ENCODE measurements at regions not wholly inside any gene's neighbourhood (a gene's known extent, or its start where the extent isn't known, plus 50 kb on each side); places are given as distances from the start of the nearest gene placed in this dataset.
A peak's percentile ranks its signal among the peaks of the same experiment; 100 is the strongest.

DNA sequence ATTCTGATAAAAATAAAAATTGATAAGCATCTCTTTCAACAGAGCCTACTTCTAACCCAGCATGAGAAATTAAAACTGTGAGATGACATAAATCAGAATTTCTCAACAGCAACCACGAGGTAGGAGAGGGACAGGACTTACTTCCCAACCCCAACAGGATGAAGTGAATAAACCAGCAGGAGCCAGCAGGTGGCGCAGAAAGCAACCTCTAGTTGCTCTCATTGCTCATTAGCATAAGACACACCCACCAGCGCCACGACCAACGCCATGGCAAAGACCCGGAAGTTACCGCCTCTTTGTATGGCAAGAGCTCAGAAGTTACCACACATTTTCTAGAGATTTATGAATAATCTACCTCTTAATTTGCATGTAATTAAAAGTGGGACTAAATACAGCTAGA is 189.4 kb upstream of the CDH8 start:
- Histone ChIP-seq H3K4me3 (ENCODE audit: low read depth, low read length) (no peak overlapping the region), H3K27me3 (ENCODE audit: control insufficient read depth, insufficient read depth, low read length) (no peaks in the 10 kb centered on the region), H3K36me3 (ENCODE audit: control insufficient read depth, insufficient read depth, low read length) (no peaks in the 10 kb centered on the region)
- DNase-seq (ENCODE audit: low read depth) (peak; percentile 77), FAIRE-seq (peak; percentile 50)
- TF ChIP-seq, protein P1, sequence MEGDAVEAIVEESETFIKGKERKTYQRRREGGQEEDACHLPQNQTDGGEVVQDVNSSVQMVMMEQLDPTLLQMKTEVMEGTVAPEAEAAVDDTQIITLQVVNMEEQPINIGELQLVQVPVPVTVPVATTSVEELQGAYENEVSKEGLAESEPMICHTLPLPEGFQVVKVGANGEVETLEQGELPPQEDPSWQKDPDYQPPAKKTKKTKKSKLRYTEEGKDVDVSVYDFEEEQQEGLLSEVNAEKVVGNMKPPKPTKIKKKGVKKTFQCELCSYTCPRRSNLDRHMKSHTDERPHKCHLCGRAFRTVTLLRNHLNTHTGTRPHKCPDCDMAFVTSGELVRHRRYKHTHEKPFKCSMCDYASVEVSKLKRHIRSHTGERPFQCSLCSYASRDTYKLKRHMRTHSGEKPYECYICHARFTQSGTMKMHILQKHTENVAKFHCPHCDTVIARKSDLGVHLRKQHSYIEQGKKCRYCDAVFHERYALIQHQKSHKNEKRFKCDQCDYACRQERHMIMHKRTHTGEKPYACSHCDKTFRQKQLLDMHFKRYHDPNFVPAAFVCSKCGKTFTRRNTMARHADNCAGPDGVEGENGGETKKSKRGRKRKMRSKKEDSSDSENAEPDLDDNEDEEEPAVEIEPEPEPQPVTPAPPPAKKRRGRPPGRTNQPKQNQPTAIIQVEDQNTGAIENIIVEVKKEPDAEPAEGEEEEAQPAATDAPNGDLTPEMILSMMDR (IDR thresholded peaks at IDR 0.05; ENCODE audit: insufficient read depth, low read length, severe bottlenecking) = peak; percentile 64

DNA sequence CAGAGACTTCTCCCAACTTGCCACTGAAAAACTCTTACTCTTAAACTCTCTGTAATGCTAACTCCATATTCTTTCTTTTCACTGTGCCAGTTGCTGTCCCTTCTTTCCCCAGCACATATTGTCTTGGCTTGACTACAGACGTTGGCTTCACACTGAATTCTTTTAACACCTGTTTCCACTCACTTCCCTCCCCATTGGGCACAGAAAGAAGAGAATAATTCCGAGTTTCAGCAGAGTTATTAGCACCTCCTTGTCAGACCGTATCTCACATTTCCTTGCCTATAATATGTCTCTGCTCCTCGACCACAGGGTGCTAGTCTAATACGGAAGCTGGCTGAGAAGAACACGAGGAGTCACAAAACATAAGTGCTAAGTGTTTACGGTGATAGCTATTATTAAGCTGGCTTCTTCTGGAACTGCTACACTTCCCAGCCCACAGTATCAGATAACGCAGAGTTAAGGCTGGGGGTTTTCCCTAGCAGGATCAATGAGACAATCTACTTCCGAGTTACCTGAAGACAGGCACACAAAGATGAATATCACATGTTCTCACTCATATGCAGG is 188.5 kb upstream of the CDH8 start:
- TF ChIP-seq, protein P1 (IDR thresholded peaks at IDR 0.05; ENCODE audit: insufficient read depth, low read length, severe bottlenecking) = no peak
- H3K4me3 ChIP-seq (ENCODE audit: low read depth, low read length) = no peak overlapping the region
- H3K36me3 ChIP-seq (ENCODE audit: control insufficient read depth, insufficient read depth, low read length) = no peaks in the 10 kb centered on the region
- no peak for FAIRE-seq
- DNase-seq (ENCODE audit: low read depth) = no peak
- no peaks in the 10 kb centered on the region for H3K27me3 ChIP-seq (ENCODE audit: control insufficient read depth, insufficient read depth, low read length)

DNA sequence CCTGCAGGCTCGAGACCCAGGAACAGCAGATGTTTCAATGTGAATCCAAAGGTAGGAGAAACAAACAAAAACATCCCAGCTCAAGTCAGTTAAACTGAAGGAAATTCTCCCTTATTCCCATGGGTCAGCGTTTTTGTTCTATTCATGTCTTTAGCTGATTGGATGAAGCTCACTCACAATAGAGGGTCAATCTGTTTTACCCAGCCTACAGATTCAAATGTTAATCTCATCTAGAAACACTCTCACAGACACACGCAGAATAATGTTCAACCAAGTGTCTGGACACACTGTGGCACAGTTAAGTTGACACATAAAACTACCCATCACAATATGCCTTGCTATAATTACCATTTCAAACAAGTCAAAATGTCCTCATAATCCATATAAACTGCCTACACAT is 180.6 kb upstream of the CDH8 start:
- FAIRE-seq = no peak
- no peaks in the 10 kb centered on the region for H3K36me3 ChIP-seq (ENCODE audit: control insufficient read depth, insufficient read depth, low read length)
- DNase-seq (ENCODE audit: low read depth) = no peak
- TF ChIP-seq, protein P1 (IDR thresholded peaks at IDR 0.05; ENCODE audit: insufficient read depth, low read length, severe bottlenecking) = no peak
- H3K4me3 ChIP-seq (ENCODE audit: low read depth, low read length) = no peak overlapping the region
- H3K27me3 ChIP-seq (ENCODE audit: control insufficient read depth, insufficient read depth, low read length) = no peaks in the 10 kb centered on the region

DNA sequence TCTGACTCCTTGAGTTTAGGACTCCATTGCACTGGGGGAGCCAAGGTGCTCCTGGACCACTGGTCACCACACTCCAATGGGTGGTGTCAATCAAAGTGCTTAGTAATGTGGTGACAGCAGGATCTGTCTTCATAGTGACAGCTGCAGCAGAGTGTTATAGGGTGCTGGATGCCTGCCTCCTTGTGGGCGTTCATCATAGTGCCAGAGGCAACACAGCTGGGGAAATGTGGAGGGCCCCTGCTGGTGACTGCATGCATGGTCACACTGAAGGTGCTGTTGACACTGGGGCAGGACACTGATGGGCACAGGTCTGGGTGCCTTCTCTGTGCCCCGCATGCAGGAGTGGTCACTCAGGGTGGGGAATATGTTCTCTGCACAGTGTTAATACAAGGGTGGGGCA is 177.5 kb upstream of the CDH8 start:
- H3K27me3 ChIP-seq (ENCODE audit: control insufficient read depth, insufficient read depth, low read length) = no peaks in the 10 kb centered on the region
- no peaks in the 10 kb centered on the region for H3K36me3 ChIP-seq (ENCODE audit: control insufficient read depth, insufficient read depth, low read length)
- no peak for DNase-seq (ENCODE audit: low read depth)
- TF ChIP-seq, protein P1 (IDR thresholded peaks at IDR 0.05; ENCODE audit: insufficient read depth, low read length, severe bottlenecking) = no peak
- FAIRE-seq = no peak
- no peak overlapping the region for H3K4me3 ChIP-seq (ENCODE audit: low read depth, low read length)

DNA sequence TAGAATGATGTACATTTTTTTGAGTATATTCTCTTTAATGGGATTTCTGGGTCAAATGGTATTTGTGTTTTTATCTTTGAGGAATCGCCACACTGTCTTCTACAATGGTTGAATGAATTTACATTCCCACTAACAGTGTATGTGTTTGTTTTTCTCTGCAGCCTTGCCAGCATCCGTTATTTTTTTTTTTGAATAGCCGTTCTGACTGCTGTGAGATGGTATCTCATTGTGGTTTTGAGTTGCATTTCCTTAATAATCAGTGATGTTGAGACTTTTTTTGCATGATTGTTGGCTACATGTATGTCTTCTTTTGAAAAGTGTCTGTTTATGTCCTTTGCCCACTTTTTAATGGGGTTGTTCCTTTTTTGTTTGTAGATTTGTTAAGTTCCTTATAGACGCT is 172.7 kb upstream of the CDH8 start:
- no peaks in the 10 kb centered on the region for H3K27me3 ChIP-seq (ENCODE audit: control insufficient read depth, insufficient read depth, low read length)
- DNase-seq (ENCODE audit: low read depth) = no peak
- no peak overlapping the region for H3K4me3 ChIP-seq (ENCODE audit: low read depth, low read length)
- no peak for FAIRE-seq
- TF ChIP-seq, protein P1 (IDR thresholded peaks at IDR 0.05; ENCODE audit: insufficient read depth, low read length, severe bottlenecking) = no peak
- H3K36me3 ChIP-seq (ENCODE audit: control insufficient read depth, insufficient read depth, low read length) = no peaks in the 10 kb centered on the region

DNA sequence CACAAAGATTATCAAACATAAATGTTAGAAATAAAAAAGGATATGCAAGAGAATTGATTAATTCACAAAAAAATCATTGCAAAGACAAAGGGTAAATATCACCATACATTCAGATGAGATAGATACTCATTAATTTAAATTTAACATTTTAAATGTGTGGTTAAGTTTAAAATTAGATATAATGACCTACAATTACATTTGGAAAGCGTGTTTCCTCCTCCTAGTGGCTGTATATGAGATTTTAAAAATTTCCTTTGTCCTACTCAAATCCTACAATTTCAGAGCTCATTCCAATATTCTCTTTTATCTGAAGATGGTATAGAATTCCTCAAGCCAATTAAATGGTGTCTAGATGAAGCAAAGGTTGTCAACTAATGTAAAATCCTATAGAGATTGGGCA is 169.2 kb upstream of the CDH8 start:
- Histone ChIP-seq H3K36me3 (ENCODE audit: control insufficient read depth, insufficient read depth, low read length) (no peaks in the 10 kb centered on the region), H3K27me3 (ENCODE audit: control insufficient read depth, insufficient read depth, low read length) (no peaks in the 10 kb centered on the region), H3K4me3 (ENCODE audit: low read depth, low read length) (no peak overlapping the region)
- TF ChIP-seq, protein P1 (IDR thresholded peaks at IDR 0.05; ENCODE audit: insufficient read depth, low read length, severe bottlenecking) = no peak
- FAIRE-seq (no peak), DNase-seq (ENCODE audit: low read depth) (no peak)

Measured in bronchial epithelial cell (primary cell).